WTC11 (cell line): ENCODE measurements at regions not wholly inside any gene's neighbourhood (a gene's known extent, or its start where the extent isn't known, plus 50 kb on each side); places are given as distances from the start of the nearest gene placed in this dataset.

ENCODE experiments used
- CTCF ChIP-seq: fragments of 200-600 bp; IDR thresholded peaks from 2 replicates; pipeline ENCODE4 v1.8.0; 2022; ENCODE audit warnings: antibody characterized with exemption
- E2F4 ChIP-seq: sonication (generic); formaldehyde crosslinking; IDR thresholded peaks from 2 replicates; pipeline ENCODE4 v1.8.1; 2022; ENCODE audit warnings: low read depth, mild to moderate bottlenecking, moderate library complexity, missing genetic modification reagents, borderline replicate concordance
- ESRRA ChIP-seq: sonication (generic); formaldehyde crosslinking; IDR thresholded peaks from 2 replicates; pipeline ENCODE4 v1.8.1; 2022; ENCODE audit warnings: mild to moderate bottlenecking, missing genetic modification reagents, borderline replicate concordance
- HMGXB4 ChIP-seq: sonication (generic); formaldehyde crosslinking; IDR thresholded peaks from 2 replicates; pipeline ENCODE4 v1.8.1; 2023; ENCODE audit warnings: mild to moderate bottlenecking, moderate library complexity, missing genetic modification reagents
- KAT7 ChIP-seq: sonication (generic); formaldehyde crosslinking; IDR thresholded peaks from 2 replicates; pipeline ENCODE4 v1.8.1; 2023; ENCODE audit warnings: missing genetic modification reagents, mild to moderate bottlenecking, borderline replicate concordance
- NR3C1 ChIP-seq: sonication (generic); formaldehyde crosslinking; conservative IDR thresholded peaks from 2 replicates; pipeline ENCODE4 v1.8.1; 2023; ENCODE audit warnings: low read depth, mild to moderate bottlenecking, missing genetic modification reagents
- RELA ChIP-seq: sonication (generic); formaldehyde crosslinking; IDR thresholded peaks from 2 replicates; pipeline ENCODE4 v1.8.1; 2022; ENCODE audit warnings: missing genetic modification reagents, mild to moderate bottlenecking, borderline replicate concordance
- TP53 ChIP-seq: sonication (generic); formaldehyde crosslinking; IDR thresholded peaks from 2 replicates; pipeline ENCODE4 v1.8.1; 2023; ENCODE audit warnings: mild to moderate bottlenecking, missing genetic modification reagents
- ZNF425 ChIP-seq: fragments of 250-450 bp; sonication (Bioruptor Pico); conservative IDR thresholded peaks from 2 replicates; pipeline ENCODE4 v1.9.0; 2021; ENCODE audit warnings: mild to moderate bottlenecking

GRCh38 chr6:135675862-135676261, 175.6 kb upstream of the PDE7B start:
- TF ChIP-seq RELA (CRISPR knock-in tag) (no peak), CTCF (peak; percentile 17; the same call in 1 of the 2 replicates), TP53 (CRISPR knock-in tag) (no peak), ZNF425 (CRISPR knock-in tag) (no peak), E2F4 (CRISPR knock-in tag) (no peak), HMGXB4 (CRISPR knock-in tag) (no peak), NR3C1 (CRISPR knock-in tag) (no peak), KAT7 (CRISPR knock-in tag) (no peak), ESRRA (CRISPR knock-in tag) (no peak)
